GM19395 (cell line): ENCODE measurements at regions not wholly inside any gene's neighbourhood (a gene's known extent, or its start where the extent isn't known, plus 50 kb on each side); places are given as distances from the start of the nearest gene placed in this dataset.

Experiments used
- ATAC-seq: cut with Tn5 transposase; IDR thresholded peaks from one replicate; pipeline ENCODE4 v1.9.1; 2021; ENCODE audit warnings: mild to moderate bottlenecking, moderate library complexity; ENCODE audit not compliant: unreplicated experiment

GRCh38 chr2:150168595-150169236 is 318.8 kb downstream of the RND3 start:
- ATAC-seq, result no peak

DNA sequence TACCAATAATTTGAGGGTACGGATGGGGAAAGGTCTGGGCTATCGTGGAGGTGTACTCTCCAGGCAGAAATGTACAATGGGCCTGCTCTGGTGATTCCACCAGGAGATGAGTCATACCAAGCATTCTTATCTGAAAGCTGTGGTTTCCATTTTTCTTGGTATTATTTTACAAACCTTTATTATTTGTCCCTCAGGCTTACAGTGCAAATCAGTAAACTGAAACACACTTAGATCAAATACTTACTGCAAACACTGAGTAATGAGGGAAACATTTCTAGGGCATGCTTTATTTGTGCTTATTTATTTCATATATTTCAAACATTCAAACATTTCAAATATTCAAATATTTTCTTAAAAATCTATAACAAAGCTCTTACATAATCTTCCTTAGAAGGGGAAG is 319.8 kb downstream of the RND3 start:
- peak; percentile 91 for ATAC-seq

GRCh38 chr2:150166313-150167051 is 321.0 kb downstream of the RND3 start:
- ATAC-seq, result no peak

DNA sequence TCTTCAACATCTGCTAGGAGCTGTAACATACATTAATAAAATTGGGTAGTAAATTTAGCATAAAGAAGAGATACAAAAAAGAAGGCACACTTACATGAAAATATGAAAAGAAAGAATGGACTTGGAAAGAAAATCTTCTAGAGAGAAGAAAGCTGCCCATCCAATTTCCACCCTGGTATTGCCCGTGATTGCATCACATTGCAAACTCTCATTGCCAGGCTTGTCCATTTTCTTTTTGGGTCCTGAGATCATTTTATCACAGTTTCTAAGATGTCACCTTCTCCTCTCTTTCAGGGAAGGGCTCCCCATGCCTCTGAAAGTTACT is 321.5 kb downstream of the RND3 start:
- no peak for ATAC-seq

DNA sequence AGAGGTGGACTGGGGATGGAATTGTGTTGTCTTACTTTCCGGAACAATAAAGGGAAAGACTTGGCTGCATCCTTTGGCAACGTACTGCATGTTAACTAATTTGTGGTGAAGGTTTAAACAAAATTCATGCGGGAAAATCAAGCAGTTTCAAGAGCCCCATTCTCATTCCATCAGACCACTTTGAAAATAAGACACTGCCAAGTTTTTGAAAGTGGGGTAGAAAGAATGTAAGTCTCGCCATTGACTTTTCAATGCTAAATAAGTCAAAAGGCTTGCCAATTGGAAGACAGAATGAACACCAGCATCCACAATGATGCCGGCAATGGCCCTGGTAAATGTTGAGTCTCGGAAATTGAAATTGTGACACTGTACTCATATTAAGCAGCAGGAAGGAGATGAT is 322.0 kb downstream of the RND3 start:
- no peak for ATAC-seq

DNA sequence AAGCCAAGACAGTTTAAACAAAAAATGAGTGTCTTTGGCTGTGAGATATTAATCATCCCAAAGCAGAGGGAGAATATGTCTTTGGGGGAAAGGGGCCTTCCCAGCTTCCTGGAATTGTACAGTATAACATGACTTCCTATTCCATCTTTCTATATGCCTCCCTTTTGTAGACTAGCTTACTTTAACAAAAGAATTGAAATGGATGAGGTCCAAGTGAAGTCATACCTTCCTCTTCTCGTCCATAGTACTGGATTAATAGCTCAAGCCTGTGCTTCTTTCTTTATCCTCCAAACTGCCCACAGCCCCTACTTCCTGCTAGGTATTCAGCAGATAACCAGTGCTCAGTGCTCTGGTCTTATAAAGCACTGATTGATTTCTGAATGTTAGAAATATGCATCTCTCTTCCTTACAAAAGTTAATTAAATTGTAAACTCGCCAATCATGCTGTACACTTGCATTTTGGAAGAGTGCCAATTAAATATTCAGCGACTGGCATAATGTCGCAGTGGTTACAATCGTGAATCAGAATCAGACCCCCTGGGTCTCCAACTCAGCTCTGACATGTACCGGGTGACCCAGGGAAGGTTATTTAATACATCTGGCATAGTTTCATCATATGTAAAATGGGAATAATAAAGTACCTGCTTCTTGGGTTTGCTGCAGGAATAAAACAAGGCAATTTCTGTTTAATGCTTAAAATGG is 325.1 kb downstream of the RND3 start:
- ATAC-seq, result no peak

DNA sequence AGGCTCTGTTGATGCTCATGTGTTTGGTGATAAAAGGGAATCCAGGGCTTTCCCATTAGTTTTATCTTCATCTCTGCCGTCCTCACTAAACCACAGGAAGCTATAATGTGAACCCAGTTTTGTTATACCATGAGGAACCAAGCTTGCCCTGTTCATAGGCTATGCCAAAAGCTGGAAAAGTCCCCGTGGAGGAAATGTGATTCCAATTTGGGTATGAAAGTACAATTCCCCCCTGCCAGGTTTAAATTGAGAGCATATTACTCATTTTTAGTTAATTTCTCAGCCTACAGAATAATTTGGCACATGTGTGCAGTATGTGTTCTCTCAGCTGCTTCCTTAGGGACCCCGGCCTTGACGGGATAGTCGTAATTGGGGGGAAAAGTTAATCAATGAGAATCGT is 327.4 kb downstream of the RND3 start:
- no peak for ATAC-seq

GRCh38 chr2:150159300-150159699 is 328.2 kb downstream of the RND3 start:
- ATAC-seq, result no peak

DNA sequence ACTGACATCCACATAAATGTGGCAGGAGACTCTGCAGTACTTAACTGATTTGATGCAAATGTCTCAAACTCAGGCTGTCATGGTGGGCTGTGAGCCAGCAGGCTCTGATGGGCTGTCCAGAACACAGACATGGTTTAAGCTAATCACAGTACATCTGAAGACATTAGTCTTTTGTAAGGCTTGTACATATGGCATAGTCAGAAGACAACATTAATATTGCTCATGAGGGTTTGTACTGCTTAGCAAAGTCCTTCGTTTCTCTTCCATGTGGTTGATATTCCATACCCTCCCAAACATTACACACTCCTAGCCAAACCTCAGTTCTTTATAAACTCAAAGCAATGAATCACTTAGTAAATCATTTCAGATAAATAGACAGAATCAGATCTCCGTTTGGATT is 330.6 kb downstream of the RND3 start:
- no peak for ATAC-seq

- ATAC-seq, result no peak
Measured at GRCh38 chr2:150156415-150156814, 331.1 kb downstream of the RND3 start.

DNA sequence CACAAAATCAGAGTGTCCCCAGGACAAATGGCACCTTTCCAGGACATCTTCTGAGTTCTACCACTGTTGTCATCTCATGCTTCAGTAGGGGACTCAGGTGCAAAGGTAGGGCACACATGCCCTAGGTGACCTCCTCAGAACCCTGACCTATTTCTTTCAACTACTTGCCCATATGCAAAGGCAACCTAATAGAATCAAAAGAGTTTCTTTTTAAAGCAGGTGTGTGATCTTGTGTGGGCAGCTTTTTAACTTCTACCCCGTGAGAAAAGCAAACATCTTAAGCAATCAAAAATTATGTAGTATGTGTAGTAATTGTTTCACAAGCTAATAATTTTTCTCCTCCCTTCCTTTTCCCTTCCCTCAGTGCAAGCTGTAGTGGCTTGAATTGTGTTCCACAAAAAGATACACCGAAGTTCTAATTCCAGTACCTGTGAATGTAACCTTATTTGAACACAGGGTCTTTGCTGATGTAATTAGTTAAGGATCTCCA is 333.1 kb downstream of the RND3 start:
- no peak for ATAC-seq

DNA sequence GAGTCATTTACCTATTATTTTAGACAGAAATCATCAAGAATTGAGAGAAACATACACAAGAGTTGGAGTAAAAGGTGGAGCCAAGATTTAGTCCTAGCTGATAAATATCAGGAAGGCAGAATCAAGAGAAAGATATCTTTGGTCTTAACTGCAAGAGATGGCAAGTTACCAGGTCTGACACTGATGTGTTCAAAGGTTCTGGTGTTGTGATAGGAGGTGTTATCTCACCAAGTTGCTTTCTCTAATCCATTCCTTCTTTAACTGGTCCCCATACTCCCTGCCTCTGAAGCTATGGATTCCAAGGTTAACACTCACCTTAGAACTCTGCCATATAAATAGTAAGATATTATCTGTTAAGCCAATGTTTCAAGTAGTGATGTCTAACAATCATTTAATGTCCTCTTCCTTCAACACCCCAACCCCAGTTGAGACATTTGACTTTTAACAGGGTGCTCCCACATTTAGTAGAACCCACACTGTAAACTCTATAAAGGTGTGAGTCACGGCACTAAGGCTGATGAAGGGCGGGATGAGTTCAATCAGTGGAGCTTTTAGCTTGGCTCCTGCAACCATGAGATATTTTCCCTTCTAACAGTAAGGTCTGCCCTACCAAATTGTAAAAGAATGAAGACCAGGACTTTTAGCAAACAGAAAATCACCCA is 333.7 kb downstream of the RND3 start:
- ATAC-seq, result no peak

- ATAC-seq, result no peak
Measured at GRCh38 chr2:150152230-150152629, 335.2 kb downstream of the RND3 start.

- no peak for ATAC-seq
Measured at GRCh38 chr2:150150144-150150543, 337.3 kb downstream of the RND3 start.

GRCh38 chr2:150147889-150148683 is 339.4 kb downstream of the RND3 start:
- no peak for ATAC-seq

DNA sequence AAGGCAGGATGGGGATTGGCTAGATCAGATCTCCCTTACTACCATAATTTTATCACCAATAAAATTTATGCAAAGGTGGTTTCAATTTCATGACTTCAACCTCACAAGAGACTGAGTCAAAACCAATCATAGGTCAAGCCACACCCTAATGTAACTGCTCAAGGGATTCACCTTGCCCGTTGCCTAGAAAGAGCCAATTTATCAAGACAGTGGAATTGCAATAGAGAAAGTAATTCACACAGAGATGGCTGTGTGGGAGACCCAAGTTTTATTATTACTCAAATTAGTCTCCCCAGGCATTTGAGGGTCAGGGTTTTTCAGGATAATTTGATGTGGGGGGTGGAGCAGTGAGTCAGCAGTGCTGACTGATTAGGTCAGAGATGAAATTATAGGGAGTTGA is 340.6 kb downstream of the RND3 start:
- ATAC-seq, result no peak

GRCh38 chr2:150145299-150145692 is 342.2 kb downstream of the RND3 start:
- ATAC-seq, result no peak

DNA sequence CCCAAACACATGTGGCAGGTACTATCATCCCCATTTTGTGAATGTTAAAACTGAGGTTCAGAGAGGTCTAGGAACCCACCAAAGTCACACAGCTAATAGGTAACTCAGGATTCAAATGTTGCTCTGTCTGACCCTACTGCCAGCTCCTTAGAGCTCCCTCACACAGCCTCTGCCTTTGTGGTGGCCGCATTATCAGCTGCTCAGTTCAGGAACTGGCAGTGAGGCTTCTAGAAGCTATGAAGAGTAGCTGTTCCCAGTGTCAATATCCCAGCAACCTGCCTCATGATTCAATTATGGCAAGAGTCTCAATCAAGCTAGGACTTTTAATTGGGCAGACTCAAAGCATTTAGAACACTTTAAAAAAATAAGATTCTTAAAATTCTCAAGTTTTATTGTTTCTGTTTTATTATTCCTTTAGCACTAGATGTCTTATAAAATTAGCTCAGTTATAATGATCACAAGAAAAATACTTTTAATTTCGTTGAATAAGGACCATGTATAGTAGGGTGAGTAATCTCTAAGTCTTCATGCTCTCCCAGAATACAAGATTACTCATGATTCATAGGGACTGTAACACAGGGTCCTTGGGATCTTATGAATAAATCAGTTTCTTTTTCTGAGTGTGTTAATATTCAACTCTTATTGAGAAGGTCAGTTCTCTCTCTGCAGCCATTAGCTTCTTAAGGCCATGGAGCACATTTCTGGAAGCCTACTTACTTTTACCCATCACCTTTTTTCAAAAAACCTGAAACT is 342.7 kb downstream of the RND3 start:
- no peak for ATAC-seq

DNA sequence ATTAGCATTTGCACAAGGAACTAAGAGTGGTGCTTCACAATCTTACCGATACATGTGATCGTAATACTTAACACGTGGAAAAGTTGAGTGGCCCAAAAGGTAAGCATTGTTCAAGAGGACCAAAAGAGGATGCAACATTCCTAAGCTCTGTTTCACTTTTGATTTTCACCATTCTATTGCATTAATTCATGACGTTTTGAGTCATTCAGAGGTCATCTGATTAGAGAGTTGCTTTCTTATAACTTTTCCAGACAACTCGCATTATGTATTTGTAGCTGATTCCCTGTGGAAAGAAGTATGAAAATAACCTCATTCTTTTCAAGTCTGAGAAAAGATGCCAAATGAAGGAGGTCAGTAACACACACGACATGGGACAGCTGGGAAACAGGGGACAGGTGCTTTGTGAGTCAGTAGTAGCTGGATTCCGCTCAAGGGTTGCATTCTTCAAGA is 344.4 kb downstream of the RND3 start:
- ATAC-seq, result no peak

GRCh38 chr2:150142561-150142960 is 344.9 kb downstream of the RND3 start:
- ATAC-seq, result no peak
